ENCODE measurements at regions not wholly inside any gene's neighbourhood (a gene's known extent, or its start where the extent isn't known, plus 50 kb on each side); places are given as distances from the start of the nearest gene placed in this dataset.
A peak's percentile ranks its signal among the peaks of the same experiment; 100 is the strongest.

- POLR2A ChIA-PET = no interaction called here
- in situ Hi-C loops (cut with HindIII; ENCODE audit: low pct_unique_long_range_greater_than_20kb, low sequenced_read_pairs) (no loop called here), intact Hi-C loops (cut with micrococcal nuclease; ENCODE audit: unreplicated experiment) (no loop called here)
- H3K9me3 ChIP-seq (ENCODE audit: control insufficient read depth, insufficient read depth, low read depth, low read length) = no peaks in the 10 kb centered on the region
- no peaks in the 10 kb centered on the region for H3K4me1 ChIP-seq (ENCODE audit: control insufficient read depth, insufficient read depth, low read length)
- no peaks in the 10 kb centered on the region for H3K36me3 ChIP-seq (ENCODE audit: control insufficient read depth, insufficient read depth, low read length)
- H3K27ac ChIP-seq (ENCODE audit: low read length) = no peak overlapping the region
- H3K4me3 ChIP-seq (ENCODE audit: low read depth in 2 of 2, low read length in 2 of 2) = peak overlapping the region in 1 of 2 experiments; percentile 23; a peak in 1 of 4 replicates
- no peak for TF ChIP-seq SIN3A (IDR thresholded peaks at IDR 0.05; ENCODE audit: borderline replicate concordance, insufficient read depth, low read depth, low read length)
- TF ChIP-seq POLR2AphosphoS5 (IDR thresholded peaks at IDR 0.05; ENCODE audit: low read depth, low read length) = no peak
- no peak for TF ChIP-seq TCF7L2 (IDR thresholded peaks at IDR 0.05; ENCODE audit: low read depth, low read length)
- TF ChIP-seq CTCF (IDR thresholded peaks at IDR 0.05) = no peak
- TF ChIP-seq REST (IDR thresholded peaks at IDR 0.05; ENCODE audit: insufficient read depth in 1 of 2, low read depth in 2 of 2, low read length in 1 of 2) = no peak
- no peaks in the 10 kb centered on the region for H3K27me3 ChIP-seq (ENCODE audit: control insufficient read depth, insufficient read depth, low read length)
- no TSS peak for BruUV-seq (replicated peaks)
- no peak for ATAC-seq
- no peak for DNase-seq (ENCODE audit: low read depth, low spot score)
- CTCF ChIA-PET = no interaction called here
Measured at GRCh38 chr5:101370181-101370580, 467.1 kb upstream of the ST8SIA4 start.

GRCh38 chr5:101364469-101364868 is 461.4 kb upstream of the ST8SIA4 start:
- in situ Hi-C loops (cut with HindIII; ENCODE audit: low pct_unique_long_range_greater_than_20kb, low sequenced_read_pairs) = no loop called here
- intact Hi-C loops (cut with micrococcal nuclease; ENCODE audit: unreplicated experiment) = no loop called here
- Histone ChIP-seq H3K27ac (ENCODE audit: low read length) (no peak overlapping the region), H3K27me3 (ENCODE audit: control insufficient read depth, insufficient read depth, low read length) (no peaks in the 10 kb centered on the region), H3K9me3 (ENCODE audit: control insufficient read depth, insufficient read depth, low read depth, low read length) (no peaks in the 10 kb centered on the region), H3K36me3 (ENCODE audit: control insufficient read depth, insufficient read depth, low read length) (no peaks in the 10 kb centered on the region), H3K4me1 (ENCODE audit: control insufficient read depth, insufficient read depth, low read length) (no peaks in the 10 kb centered on the region), H3K4me3 (ENCODE audit: low read depth in 2 of 2, low read length in 2 of 2) (no peak overlapping the region)
- CTCF ChIA-PET = no interaction called here
- TF ChIP-seq TCF7L2 (IDR thresholded peaks at IDR 0.05; ENCODE audit: low read depth, low read length) (no peak), REST (IDR thresholded peaks at IDR 0.05; ENCODE audit: insufficient read depth in 1 of 2, low read depth in 2 of 2, low read length in 1 of 2) (no peak), CTCF (IDR thresholded peaks at IDR 0.05) (no peak), POLR2AphosphoS5 (IDR thresholded peaks at IDR 0.05; ENCODE audit: low read depth, low read length) (no peak), SIN3A (IDR thresholded peaks at IDR 0.05; ENCODE audit: borderline replicate concordance, insufficient read depth, low read depth, low read length) (no peak)
- no TSS peak for BruUV-seq (replicated peaks)
- POLR2A ChIA-PET = no interaction called here
- ATAC-seq (no peak), DNase-seq (ENCODE audit: low read depth, low spot score) (no peak)
